DOHH2 (cell line): ENCODE measurements at regions not wholly inside any gene's neighbourhood (a gene's known extent, or its start where the extent isn't known, plus 50 kb on each side); places are given as distances from the start of the nearest gene placed in this dataset.

Experiments used
- CTCF ChIP-seq: fragments of 200-600 bp; sonication (generic); IDR thresholded peaks from one replicate; pipeline ENCODE4 v1.5.1; 2014; ENCODE audit warnings: antibody characterized with exemption, mild to moderate bottlenecking, low read depth, low read length; ENCODE audit not compliant: poor library complexity, severe bottlenecking
- EZH2phosphoT487 ChIP-seq: fragments of 200-600 bp; sonication (generic); IDR thresholded peaks from 2 replicates; pipeline ENCODE4 v1.6.1; 2017; ENCODE audit warnings: borderline replicate concordance, mild to moderate bottlenecking, antibody characterized with exemption, low read length, moderate library complexity, mixed read lengths

GRCh38 chr1:106680776-106681344 lies 375.6 kb upstream of the PRMT6 start:
- TF ChIP-seq CTCF, result no peak
- TF ChIP-seq EZH2phosphoT487, result no peak
